GM12892 (cell line): ENCODE measurements at regions not wholly inside any gene's neighbourhood (a gene's known extent, or its start where the extent isn't known, plus 50 kb on each side); places are given as distances from the start of the nearest gene placed in this dataset.

ENCODE experiments used
- POLR2A ChIP-seq: IDR thresholded peaks from 2 replicates; pipeline ENCODE4 v1.6.1; 2011; ENCODE audit warnings: low read depth, low read length, control low read depth
- POLR2AphosphoS5 ChIP-seq: IDR thresholded peaks from 2 replicates; pipeline ENCODE4 v1.6.1; 2011; ENCODE audit warnings: low read depth, low read length, control low read depth
- TAF1 ChIP-seq: IDR thresholded peaks from 2 replicates; pipeline ENCODE4 v1.6.1; 2011; ENCODE audit warnings: low read depth, mild to moderate bottlenecking, control low read depth, low read length, borderline replicate concordance

- TF ChIP-seq POLR2A = no peak
- TF ChIP-seq POLR2AphosphoS5 = no peak
- no peak for TF ChIP-seq TAF1
Measured at GRCh38 chr14:22334275-22334577, 254.8 kb downstream of the DAD1 start.
